MV-4-11 (cell line): ENCODE measurements at regions not wholly inside any gene's neighbourhood (a gene's known extent, or its start where the extent isn't known, plus 50 kb on each side); places are given as distances from the start of the nearest gene placed in this dataset.
A peak's percentile ranks its signal among the peaks of the same experiment; 100 is the strongest.

ENCODE experiments used
- DNase-seq: peaks from one replicate; lab custom pipeline; 2025; lab: John Stamatoyannopoulos, UW

GRCh38 chrX:9148615-9149399 is 114.9 kb upstream of the FAM9B start:
- DNase-seq: no peak

- no peak for DNase-seq
Observed at GRCh38 chrX:9149501-9150245, 115.7 kb upstream of the FAM9B start.

- DNase-seq: peak; percentile 72
Observed at GRCh38 chrX:9151772-9152307, 117.9 kb upstream of the FAM9B start.

- DNase-seq: no peak
Observed at GRCh38 chrX:9153300-9153699, 119.4 kb upstream of the FAM9B start.

- no peak for DNase-seq
Observed at GRCh38 chrX:9158611-9159010, 124.7 kb upstream of the FAM9B start.

GRCh38 chrX:9160698-9161329 is 126.9 kb upstream of the FAM9B start:
- DNase-seq: no peak

- DNase-seq: no peak
Observed at GRCh38 chrX:9162698-9163097, 128.8 kb upstream of the FAM9B start.

- no peak for DNase-seq
Observed at GRCh38 chrX:9163214-9163709, 129.3 kb upstream of the FAM9B start.

GRCh38 chrX:9164086-9164485 is 130.2 kb upstream of the FAM9B start:
- DNase-seq: no peak

- DNase-seq: no peak
Observed at GRCh38 chrX:9164533-9165426, 130.9 kb upstream of the FAM9B start.

- no peak for DNase-seq
Observed at GRCh38 chrX:9166584-9166944, 132.6 kb upstream of the FAM9B start.

GRCh38 chrX:9171841-9172463 is 138.0 kb upstream of the FAM9B start:
- DNase-seq: no peak

- DNase-seq: no peak
Observed at GRCh38 chrX:9172464-9172850, 138.5 kb upstream of the FAM9B start.

GRCh38 chrX:9180623-9181022 is 146.7 kb upstream of the FAM9B start:
- DNase-seq: no peak

- no peak for DNase-seq
Observed at GRCh38 chrX:9182041-9182440, 148.1 kb upstream of the FAM9B start.

- no peak for DNase-seq
Observed at GRCh38 chrX:9183481-9183880, 149.6 kb upstream of the FAM9B start.

- no peak for DNase-seq
Observed at GRCh38 chrX:9184211-9184610, 150.3 kb upstream of the FAM9B start.

GRCh38 chrX:9188117-9188516 is 154.2 kb upstream of the FAM9B start:
- DNase-seq: no peak

- DNase-seq: no peak
Observed at GRCh38 chrX:9189286-9189685, 155.4 kb upstream of the FAM9B start.

GRCh38 chrX:9191392-9191791 is 157.5 kb upstream of the FAM9B start:
- no peak for DNase-seq

GRCh38 chrX:9195199-9195880 is 161.4 kb upstream of the FAM9B start:
- DNase-seq: no peak
